A673 (cell line): ENCODE measurements at regions not wholly inside any gene's neighbourhood (a gene's known extent, or its start where the extent isn't known, plus 50 kb on each side); places are given as distances from the start of the nearest gene placed in this dataset.
"Not testable (repeated sequence)": the region's sequence is repeated elsewhere in the genome, so short reads cannot be mapped to it uniquely, and the experiment has no call there.

Source experiments
- BruUV-seq: library from RNA; stranded (reverse); fragments of 400-500 nt; replicated peaks from 2 replicates; lab custom pipeline; 2021; lab: Mats Ljungman, UMichigan
- CTCF ChIA-PET: fragments of 300-600 bp; sonication (Branson Sonifier 250); formaldehyde crosslinking; loops from one replicate; lab custom pipeline; 2022; ENCODE audit warnings: antibody characterized with exemption; lab: Charles Lee
- POLR2A ChIA-PET: fragments of 300-600 bp; sonication (Branson Sonifier 250); formaldehyde crosslinking; loops from one replicate; lab custom pipeline; 2022; ENCODE audit warnings: antibody characterized with exemption; ENCODE audit not compliant: low non-redundant PET; lab: Charles Lee
- DNase-seq: peaks from one replicate; pipeline ENCODE4 v3.0.0-alpha.2; 2015; ENCODE audit warnings: low spot score
- H3K27ac ChIP-seq: fragments of 200-600 bp; sonication (generic); 2 replicates; pipeline ENCODE4 v1.5.1; 2016; ENCODE audit warnings: mixed run types, low read depth, mild to moderate bottlenecking, mixed read lengths, antibody characterized with exemption, low read length; ENCODE audit not compliant: poor library complexity, severe bottlenecking
- H3K27me3 ChIP-seq: fragments of 200-600 bp; sonication (generic); replicated peaks from 2 replicates; pipeline ENCODE4 v1.6.1; 2017; ENCODE audit warnings: mixed run types, low read depth, mild to moderate bottlenecking, mixed read lengths, antibody characterized with exemption, low read length; ENCODE audit not compliant: insufficient read depth, poor library complexity
- H3K36me3 ChIP-seq: fragments of 200-600 bp; sonication (generic); 2 replicates; pipeline ENCODE4 v1.6.1; 2016; ENCODE audit warnings: mixed run types, mild to moderate bottlenecking, mixed read lengths, antibody characterized with exemption, low read length; ENCODE audit not compliant: insufficient read depth, poor library complexity, severe bottlenecking
- H3K4me1 ChIP-seq: fragments of 200-600 bp; sonication (generic); 2 replicates; pipeline ENCODE4 v1.6.1; 2017; ENCODE audit warnings: mixed run types, mild to moderate bottlenecking, mixed read lengths, antibody characterized with exemption, low read length; ENCODE audit not compliant: insufficient read depth, poor library complexity, severe bottlenecking
- H3K4me3 ChIP-seq: fragments of 200-600 bp; sonication (generic); 2 replicates; pipeline ENCODE4 v1.5.1; 2016; ENCODE audit warnings: low read depth, mixed run types, mild to moderate bottlenecking, mixed read lengths, low read length; ENCODE audit not compliant: poor library complexity, severe bottlenecking
- H3K9me3 ChIP-seq: fragments of 200-600 bp; sonication (generic); 2 replicates; pipeline ENCODE4 v1.6.1; 2016; ENCODE audit warnings: mixed run types, low read depth, mild to moderate bottlenecking, mixed read lengths, antibody characterized with exemption, low read length; ENCODE audit not compliant: poor library complexity, severe bottlenecking
- CTCF ChIP-seq: fragments of 300-800, 200-600 bp; sonication (generic); conservative IDR thresholded peaks from 2 replicates; pipeline ENCODE4 v1.5.1; 2017; ENCODE audit warnings: low read depth, mild to moderate bottlenecking, antibody characterized with exemption, low read length, moderate library complexity, mixed read lengths
- EZH2 ChIP-seq: fragments of 200-600 bp; sonication (generic); IDR thresholded peaks from 2 replicates; pipeline ENCODE4 v1.6.1; 2017; ENCODE audit warnings: borderline replicate concordance, low read depth, mild to moderate bottlenecking, mixed read lengths, antibody characterized with exemption, low read length; ENCODE audit not compliant: poor library complexity, severe bottlenecking
- intact Hi-C: fragments of 100-400 bp; cut with micrococcal nuclease; formaldehyde crosslinking; loops from one replicate; pipeline ENCODE4 v1.10.0; 2022; ENCODE audit not compliant: unreplicated experiment

- intact Hi-C loops, result no loop called here
- H3K4me3 ChIP-seq, result no peak overlapping the region
- H3K27me3 ChIP-seq, result no peaks in the 10 kb centered on the region
- no peak overlapping the region for H3K27ac ChIP-seq
- BruUV-seq, result no TSS peak
- CTCF ChIA-PET, result no interaction called here
- POLR2A ChIA-PET, result no interaction called here
- peaks cover 4% of the 10 kb centered on the region for H3K9me3 ChIP-seq
- H3K4me1 ChIP-seq, result no peaks in the 10 kb centered on the region
- H3K36me3 ChIP-seq, result no peaks in the 10 kb centered on the region
- DNase-seq, result no peak
- TF ChIP-seq EZH2, result no peak
- TF ChIP-seq CTCF, result no peak
These were observed 560.3 kb upstream of the KLF4 start for GRCh38 chr9:108049671-108050494.

- Histone ChIP-seq H3K36me3 (no peaks in the 10 kb centered on the region), H3K4me3 (no peak overlapping the region), H3K4me1 (no peaks in the 10 kb centered on the region), H3K27ac (no peak overlapping the region), H3K27me3 (no peaks in the 10 kb centered on the region), H3K9me3 (peaks cover 4% of the 10 kb centered on the region)
- POLR2A ChIA-PET, result no interaction called here
- peak; percentile 9 for DNase-seq
- no TSS peak for BruUV-seq
- intact Hi-C loops, result no loop called here
- TF ChIP-seq CTCF (no peak), EZH2 (no peak)
- CTCF ChIA-PET, result no interaction called here
These were observed 559.5 kb upstream of the KLF4 start for GRCh38 chr9:108049026-108049607.

DNA sequence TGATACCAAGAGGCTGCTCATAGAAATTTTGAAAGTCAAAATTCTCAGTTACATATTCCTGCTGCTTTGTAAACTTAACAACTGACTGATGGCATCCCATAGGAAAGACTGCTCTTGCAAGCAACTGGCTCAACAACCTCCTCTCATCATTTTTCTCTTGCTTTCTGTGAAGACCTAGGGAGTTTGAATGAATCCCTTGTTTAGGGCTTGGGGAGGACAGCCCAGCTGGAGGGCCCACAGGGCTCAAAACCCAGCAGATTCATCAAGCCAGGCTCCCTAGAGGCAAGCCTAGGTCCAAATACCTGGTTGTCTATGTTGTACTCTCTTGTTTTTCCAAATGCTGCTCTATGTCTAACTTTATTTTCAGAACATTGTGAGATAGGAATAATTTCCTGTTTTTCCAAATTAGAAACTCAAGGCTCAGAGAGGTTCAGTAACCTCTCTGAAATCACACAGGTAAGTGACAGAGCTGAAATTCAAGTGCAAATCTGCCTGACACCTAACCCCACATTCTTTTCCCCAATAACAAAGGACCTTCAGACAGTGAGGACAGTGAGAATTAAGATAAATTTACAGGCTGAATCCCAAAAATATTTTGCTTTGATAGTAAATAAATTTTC, 558.9 kb upstream of the KLF4 start:
- H3K4me1 ChIP-seq, result no peaks in the 10 kb centered on the region
- H3K36me3 ChIP-seq, result no peaks in the 10 kb centered on the region
- no peaks in the 10 kb centered on the region for H3K27me3 ChIP-seq
- peaks cover 9% of the 10 kb centered on the region for H3K9me3 ChIP-seq
- TF ChIP-seq EZH2 (no peak), CTCF (no peak)
- ChIA-PET CTCF (no interaction called here), POLR2A (no interaction called here)
- BruUV-seq, result no TSS peak
- H3K4me3 ChIP-seq, result no peak overlapping the region
- DNase-seq, result no peak
- intact Hi-C loops, result no loop called here
- H3K27ac ChIP-seq, result no peak overlapping the region

DNA sequence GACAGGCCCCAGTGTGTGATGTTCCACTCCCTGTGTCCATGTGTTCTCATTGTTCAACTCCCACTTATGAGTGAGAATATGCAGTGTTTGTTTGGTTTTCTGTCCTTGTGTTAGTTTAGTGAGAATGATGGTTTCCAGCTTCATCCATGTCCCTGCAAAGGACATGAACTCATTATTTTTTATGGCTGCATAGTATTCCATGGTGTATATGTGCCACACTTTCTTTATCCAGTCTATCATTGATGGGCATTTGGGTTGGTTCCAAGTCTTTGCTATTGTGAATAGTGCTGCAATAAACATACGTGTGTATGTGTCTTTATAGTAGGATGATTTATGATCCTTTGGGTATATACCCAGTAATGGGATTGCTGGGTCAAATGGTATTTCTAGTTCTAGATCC, 558.2 kb upstream of the KLF4 start:
- H3K9me3 ChIP-seq, intact Hi-C loops, CTCF ChIA-PET, DNase-seq, H3K36me3 ChIP-seq, H3K27me3 ChIP-seq, POLR2A ChIA-PET, H3K4me3 ChIP-seq, BruUV-seq, H3K4me1 ChIP-seq, H3K27ac ChIP-seq: not testable (repeated sequence)
